GM12892 (cell line): ENCODE measurements at regions not wholly inside any gene's neighbourhood (a gene's known extent, or its start where the extent isn't known, plus 50 kb on each side); places are given as distances from the start of the nearest gene placed in this dataset.

Source experiments
- POLR2A ChIP-seq: IDR thresholded peaks from 2 replicates; pipeline ENCODE4 v1.6.1; 2011; ENCODE audit warnings: low read depth, low read length, control low read depth
- POLR2AphosphoS5 ChIP-seq: IDR thresholded peaks from 2 replicates; pipeline ENCODE4 v1.6.1; 2011; ENCODE audit warnings: low read depth, low read length, control low read depth

- TF ChIP-seq POLR2AphosphoS5 (no peak), POLR2A (no peak)
Measured at GRCh38 chr7:68041554-68041953, 1044.9 kb downstream of the TYW1 start.
